Tibial nerve (tissue), 3 donors: ENCODE measurements at regions not wholly inside any gene's neighbourhood (a gene's known extent, or its start where the extent isn't known, plus 50 kb on each side); places are given as distances from the start of the nearest gene placed in this dataset.
"Not testable (repeated sequence)": the region's sequence is repeated elsewhere in the genome, so short reads cannot be mapped to it uniquely, and the experiment has no call there.

Experiments
- POLR2A ChIP-seq, 2 donors: fragments of 450-650 bp; IDR thresholded peaks; one replicate each; pipeline ENCODE4 v1.6.1; 2017; ENCODE audit warnings: antibody characterized with exemption in 2 of 2, mild to moderate bottlenecking in 2 of 2, moderate library complexity in 2 of 2
- TF ChIP-seq, protein P1 (sequence below), 5 experiments: fragments of 200-600 bp in 3 of 5; fragments of 450-650 bp in 2 of 5; sonication (generic) in 3 of 5; IDR thresholded peaks; one replicate each; pipeline ENCODE4 v1.5.1; 2016 to 2019; ENCODE audit warnings: antibody characterized with exemption in 5 of 5, mild to moderate bottlenecking in 3 of 5, moderate library complexity in 2 of 5

GRCh38 chr6:112955743-112956142, 608.6 kb downstream of the RFPL4B start:
- TF ChIP-seq POLR2A (IDR thresholded peaks at IDR 0.05): not testable (repeated sequence)
- TF ChIP-seq, protein P1, sequence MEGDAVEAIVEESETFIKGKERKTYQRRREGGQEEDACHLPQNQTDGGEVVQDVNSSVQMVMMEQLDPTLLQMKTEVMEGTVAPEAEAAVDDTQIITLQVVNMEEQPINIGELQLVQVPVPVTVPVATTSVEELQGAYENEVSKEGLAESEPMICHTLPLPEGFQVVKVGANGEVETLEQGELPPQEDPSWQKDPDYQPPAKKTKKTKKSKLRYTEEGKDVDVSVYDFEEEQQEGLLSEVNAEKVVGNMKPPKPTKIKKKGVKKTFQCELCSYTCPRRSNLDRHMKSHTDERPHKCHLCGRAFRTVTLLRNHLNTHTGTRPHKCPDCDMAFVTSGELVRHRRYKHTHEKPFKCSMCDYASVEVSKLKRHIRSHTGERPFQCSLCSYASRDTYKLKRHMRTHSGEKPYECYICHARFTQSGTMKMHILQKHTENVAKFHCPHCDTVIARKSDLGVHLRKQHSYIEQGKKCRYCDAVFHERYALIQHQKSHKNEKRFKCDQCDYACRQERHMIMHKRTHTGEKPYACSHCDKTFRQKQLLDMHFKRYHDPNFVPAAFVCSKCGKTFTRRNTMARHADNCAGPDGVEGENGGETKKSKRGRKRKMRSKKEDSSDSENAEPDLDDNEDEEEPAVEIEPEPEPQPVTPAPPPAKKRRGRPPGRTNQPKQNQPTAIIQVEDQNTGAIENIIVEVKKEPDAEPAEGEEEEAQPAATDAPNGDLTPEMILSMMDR (IDR thresholded peaks at IDR 0.05): not testable (repeated sequence)
